ENCODE measurements at regions not wholly inside any gene's neighbourhood (a gene's known extent, or its start where the extent isn't known, plus 50 kb on each side); places are given as distances from the start of the nearest gene placed in this dataset.

GRCh38 chr3:23747841-23748240 lies 57.9 kb upstream of the UBE2E1 start:
- DNase-seq (ENCODE audit: low read depth) = no peak
- no peak for TF ChIP-seq CTCF (IDR thresholded peaks at IDR 0.05; ENCODE audit: control insufficient read depth, extremely low read depth, insufficient read depth)
- H3K4me3 ChIP-seq (ENCODE audit: low read depth, low read length) = no peak overlapping the region

- no peak for TF ChIP-seq CTCF (IDR thresholded peaks at IDR 0.05; ENCODE audit: control insufficient read depth, extremely low read depth, insufficient read depth)
- DNase-seq (ENCODE audit: low read depth) = no peak
Measured at GRCh38 chr3:23748398-23749110, 57.2 kb upstream of the UBE2E1 start.

GRCh38 chr3:23749609-23750008 lies 56.1 kb upstream of the UBE2E1 start:
- no peak overlapping the region for H3K4me3 ChIP-seq (ENCODE audit: low read depth, low read length)
- TF ChIP-seq CTCF (IDR thresholded peaks at IDR 0.05; ENCODE audit: control insufficient read depth, extremely low read depth, insufficient read depth) = no peak
- DNase-seq (ENCODE audit: low read depth) = no peak

More at GRCh38 chr3:23748398-23749110, 57.2 kb upstream of the UBE2E1 start:
- no peak overlapping the region for H3K4me3 ChIP-seq (ENCODE audit: low read depth, low read length)

GRCh38 chr3:23750573-23751210 lies 55.1 kb upstream of the UBE2E1 start:
- TF ChIP-seq CTCF (IDR thresholded peaks at IDR 0.05; ENCODE audit: control insufficient read depth, extremely low read depth, insufficient read depth) = no peak
- H3K4me3 ChIP-seq (ENCODE audit: low read depth, low read length) = no peak overlapping the region
- DNase-seq (ENCODE audit: low read depth) = no peak

- H3K4me3 ChIP-seq (ENCODE audit: low read depth, low read length) = no peak overlapping the region
- no peak for TF ChIP-seq CTCF (IDR thresholded peaks at IDR 0.05; ENCODE audit: control insufficient read depth, extremely low read depth, insufficient read depth)
- no peak for DNase-seq (ENCODE audit: low read depth)
Measured at GRCh38 chr3:23751212-23751723, 54.5 kb upstream of the UBE2E1 start.

- DNase-seq (ENCODE audit: low read depth) = no peak
- TF ChIP-seq CTCF (IDR thresholded peaks at IDR 0.05; ENCODE audit: control insufficient read depth, extremely low read depth, insufficient read depth) = no peak
- H3K4me3 ChIP-seq (ENCODE audit: low read depth, low read length) = no peak overlapping the region
Measured at GRCh38 chr3:23752126-23752525, 53.6 kb upstream of the UBE2E1 start.

All from LNCaP clone FGC (cell line).